Right lobe of liver (tissue), 6 donors: ENCODE measurements at regions not wholly inside any gene's neighbourhood (a gene's known extent, or its start where the extent isn't known, plus 50 kb on each side); places are given as distances from the start of the nearest gene placed in this dataset.

ENCODE experiments used
- ATAC-seq, 4 donors: fragments of 200-7000 bp; cut with Tn5 transposase; one replicate each; pipeline ENCODE4 v1.9.1; 2020; ENCODE audit warnings: mild to moderate bottlenecking in 4 of 4, moderate library complexity in 4 of 4
- DNase-seq, 3 donors: peaks; one replicate each; pipeline ENCODE4 v3.0.0-alpha.2; 2020
- H3K27ac ChIP-seq, 3 donors: fragments of 200-600 bp; one replicate each; pipeline ENCODE4 v1.8.0; 2022
- H3K27me3 ChIP-seq, 2 donors: fragments of 200-600 bp; one replicate each; pipeline ENCODE4 v1.8.0; 2022
- H3K36me3 ChIP-seq, 4 donors: fragments of 200-600 bp; sonication (generic) in 1 of 4; one replicate each; pipeline versions ENCODE4 v1.5.1 to v1.8.0; 2017 to 2022; ENCODE audit warnings: control low read depth in 1 of 4
- H3K4me1 ChIP-seq, 4 donors: fragments of 200-600 bp; sonication (generic) in 1 of 4; one replicate each; pipeline versions ENCODE4 v1.5.1 to v1.8.0; 2017 to 2022; ENCODE audit warnings: control low read depth in 1 of 4
- H3K4me3 ChIP-seq, 3 donors: fragments of 200-600 bp; one replicate each; pipeline ENCODE4 v1.8.0; 2022
- H3K9me3 ChIP-seq, 4 donors: fragments of 200-600 bp; sonication (generic) in 1 of 4; one replicate each; pipeline versions ENCODE4 v1.5.1 to v1.8.0; 2017 to 2022; ENCODE audit warnings: control low read depth in 1 of 4
- POLR2A ChIP-seq: fragments of 450-650 bp; IDR thresholded peaks from one replicate; pipeline ENCODE4 v1.6.1; 2017; ENCODE audit warnings: antibody characterized with exemption, mild to moderate bottlenecking
- WGBS: methylation state at CpG from one replicate; pipeline ENCODE4 v1.1.6; 2018; ENCODE audit warnings: low coverage, low lambda C conversion rate; ENCODE audit not compliant: insufficient coverage; ENCODE audit errors: missing lambda C conversion rate; 5-methylcytosine and 5-hydroxymethylcytosine counted together
- intact Hi-C, 2 donors: fragments of 100-400 bp; cut with DNase I; formaldehyde crosslinking; loops; one replicate each; pipeline versions ENCODE4 v1.11.2 to v1.14.1; 2022
- small RNA-seq, 2 experiments: library from RNA; depleted of rRNA; stranded (forward); fragments of <200 nt; gene quantifications; one replicate each; pipeline ENCODE3, GENCODE V24; 2016
- TF ChIP-seq, protein P1 (sequence below), 4 donors: fragments of 200-600 bp in 3 of 4; fragments of 450-650 bp in 1 of 4; IDR thresholded peaks; one replicate each; pipeline versions ENCODE4 v1.5.1 to v1.8.0; 2016 to 2022; ENCODE audit warnings: antibody characterized with exemption in 4 of 4, mild to moderate bottlenecking in 2 of 4
- donor health status: DM: no; HTN: yes; CAD: no.
- donor health status: DM: no; HTN: no; CAD: no.
- donor health status: DM: no; HTN: no; CAD: no.
- donor health status: DM: no; HTN: yes; CAD: no.
- donor health status: DM: no; HTN: yes; CAD: no.

DNA sequence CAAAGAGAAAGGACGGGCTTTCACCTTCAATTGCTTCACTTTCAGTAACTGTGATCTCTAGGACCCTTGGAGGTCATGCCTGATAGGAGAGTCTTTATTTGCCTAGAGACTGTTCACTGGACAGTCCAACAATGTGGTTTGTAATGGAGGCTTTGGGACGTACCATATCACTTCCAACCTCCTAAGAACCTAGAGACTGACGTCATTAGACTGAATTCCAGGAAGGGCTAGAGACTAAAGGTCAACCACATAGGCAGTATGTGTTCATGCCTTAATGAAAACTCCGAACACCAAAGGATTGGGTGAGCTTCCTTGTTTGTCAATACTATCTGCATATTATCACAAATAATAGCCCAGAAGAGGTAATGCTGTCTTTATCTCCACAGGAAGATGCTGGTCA is 53.7 kb upstream of the CNTN5 start:
- ATAC-seq (no peak), DNase-seq (no peak)
- Histone ChIP-seq H3K4me3 (no peak overlapping the region), H3K9me3 (no peaks in the 10 kb centered on the region), H3K4me1 (no peaks in the 10 kb centered on the region), H3K27me3 (no peaks in the 10 kb centered on the region), H3K27ac (no peak overlapping the region), H3K36me3 (no peaks in the 10 kb centered on the region)
- intact Hi-C loops: no loop called here
- 47% methylated on average over 3 of the region's 4 CpGs for WGBS
- no peak for TF ChIP-seq POLR2A
- TF ChIP-seq, protein P1, sequence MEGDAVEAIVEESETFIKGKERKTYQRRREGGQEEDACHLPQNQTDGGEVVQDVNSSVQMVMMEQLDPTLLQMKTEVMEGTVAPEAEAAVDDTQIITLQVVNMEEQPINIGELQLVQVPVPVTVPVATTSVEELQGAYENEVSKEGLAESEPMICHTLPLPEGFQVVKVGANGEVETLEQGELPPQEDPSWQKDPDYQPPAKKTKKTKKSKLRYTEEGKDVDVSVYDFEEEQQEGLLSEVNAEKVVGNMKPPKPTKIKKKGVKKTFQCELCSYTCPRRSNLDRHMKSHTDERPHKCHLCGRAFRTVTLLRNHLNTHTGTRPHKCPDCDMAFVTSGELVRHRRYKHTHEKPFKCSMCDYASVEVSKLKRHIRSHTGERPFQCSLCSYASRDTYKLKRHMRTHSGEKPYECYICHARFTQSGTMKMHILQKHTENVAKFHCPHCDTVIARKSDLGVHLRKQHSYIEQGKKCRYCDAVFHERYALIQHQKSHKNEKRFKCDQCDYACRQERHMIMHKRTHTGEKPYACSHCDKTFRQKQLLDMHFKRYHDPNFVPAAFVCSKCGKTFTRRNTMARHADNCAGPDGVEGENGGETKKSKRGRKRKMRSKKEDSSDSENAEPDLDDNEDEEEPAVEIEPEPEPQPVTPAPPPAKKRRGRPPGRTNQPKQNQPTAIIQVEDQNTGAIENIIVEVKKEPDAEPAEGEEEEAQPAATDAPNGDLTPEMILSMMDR (IDR thresholded peaks at IDR 0.05): no peak

Small RNA genes in the stretch of these regions (small RNA-seq; reads per million reads assigned to genes)
- gene AP003730.1: 0 reads per million in 2 experiments
- gene RNA5SP346: 0 reads per million in 2 experiments
- 0.10 to 0.13 reads per million in 2 experiments for gene RNA5SP347
